RWPE1 (cell line): ENCODE measurements at regions not wholly inside any gene's neighbourhood (a gene's known extent, or its start where the extent isn't known, plus 50 kb on each side); places are given as distances from the start of the nearest gene placed in this dataset.

Experiments used
- CTCF ChIA-PET: fragments of 350-600 bp; sonication (Branson Sonifier 250); formaldehyde crosslinking; extraction: SDS; loops from one replicate; lab custom pipeline; 2021; lab: Yijun Ruan, JAX
- POLR2A ChIA-PET: fragments of 400-600 bp; formaldehyde crosslinking; extraction: SDS; loops from one replicate; lab custom pipeline; 2020; ENCODE audit warnings: antibody characterized with exemption; ENCODE audit not compliant: low non-redundant PET; lab: Yijun Ruan, JAX
- DNase-seq: peaks from one replicate; pipeline ENCODE4 v3.0.0; 2012; ENCODE audit warnings: low spot score
- H3K27ac ChIP-seq: fragments of 450-650 bp; 2 replicates; pipeline ENCODE4 v1.5.1; 2017
- TF ChIP-seq, protein P1 (sequence below): fragments of 450-650 bp; conservative IDR thresholded peaks from 2 replicates; pipeline ENCODE4 v1.5.1; 2017; ENCODE audit warnings: low read depth, mild to moderate bottlenecking

GRCh38 chr11:42661942-42662341 is 649.9 kb upstream of the API5 start:
- ChIA-PET CTCF (no interaction called here), POLR2A (no interaction called here)
- TF ChIP-seq, protein P1, sequence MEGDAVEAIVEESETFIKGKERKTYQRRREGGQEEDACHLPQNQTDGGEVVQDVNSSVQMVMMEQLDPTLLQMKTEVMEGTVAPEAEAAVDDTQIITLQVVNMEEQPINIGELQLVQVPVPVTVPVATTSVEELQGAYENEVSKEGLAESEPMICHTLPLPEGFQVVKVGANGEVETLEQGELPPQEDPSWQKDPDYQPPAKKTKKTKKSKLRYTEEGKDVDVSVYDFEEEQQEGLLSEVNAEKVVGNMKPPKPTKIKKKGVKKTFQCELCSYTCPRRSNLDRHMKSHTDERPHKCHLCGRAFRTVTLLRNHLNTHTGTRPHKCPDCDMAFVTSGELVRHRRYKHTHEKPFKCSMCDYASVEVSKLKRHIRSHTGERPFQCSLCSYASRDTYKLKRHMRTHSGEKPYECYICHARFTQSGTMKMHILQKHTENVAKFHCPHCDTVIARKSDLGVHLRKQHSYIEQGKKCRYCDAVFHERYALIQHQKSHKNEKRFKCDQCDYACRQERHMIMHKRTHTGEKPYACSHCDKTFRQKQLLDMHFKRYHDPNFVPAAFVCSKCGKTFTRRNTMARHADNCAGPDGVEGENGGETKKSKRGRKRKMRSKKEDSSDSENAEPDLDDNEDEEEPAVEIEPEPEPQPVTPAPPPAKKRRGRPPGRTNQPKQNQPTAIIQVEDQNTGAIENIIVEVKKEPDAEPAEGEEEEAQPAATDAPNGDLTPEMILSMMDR: no peak
- no peak overlapping the region for H3K27ac ChIP-seq
- DNase-seq: no peak

DNA sequence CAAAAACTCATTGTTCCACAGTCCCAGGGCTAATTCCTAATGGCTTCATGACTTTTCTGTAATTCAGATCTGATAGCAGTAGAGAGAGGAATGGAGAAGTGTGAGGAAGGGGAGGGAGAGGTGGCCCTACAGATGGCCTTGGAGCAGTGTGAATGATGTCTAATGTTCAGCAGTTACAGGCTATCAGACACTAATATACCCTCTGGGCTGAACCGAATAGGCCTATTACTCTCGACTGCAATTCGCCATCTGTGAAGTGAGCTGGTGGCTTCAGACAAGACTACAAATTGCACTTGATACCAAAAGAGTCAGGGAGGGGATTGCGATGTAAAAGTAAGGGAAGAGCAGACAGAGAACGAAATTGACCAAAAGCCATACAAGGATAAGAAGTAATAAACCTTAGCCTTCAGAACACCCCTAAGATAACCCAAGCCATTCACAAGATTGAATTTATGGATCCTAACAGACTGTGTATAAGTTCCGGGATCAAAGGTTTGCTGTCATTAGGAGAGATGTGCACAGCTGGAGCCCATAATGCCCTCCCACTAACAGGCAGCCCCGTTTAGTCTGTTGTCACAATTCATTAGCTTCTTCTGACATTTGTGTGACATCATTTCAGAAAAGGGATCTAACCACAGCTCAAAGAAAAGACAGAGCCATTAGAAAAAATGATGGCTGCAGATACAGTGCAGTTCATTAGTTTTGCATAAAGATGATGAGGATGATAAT is 642.4 kb upstream of the API5 start:
- no peak for DNase-seq
- no peak overlapping the region for H3K27ac ChIP-seq
- ChIA-PET POLR2A (no interaction called here), CTCF (interaction anchor here (0.5 kb wide), 1 partner anchor 51 kb away, joined by 4 read pairs; no protein-coding TSS in a partner anchor)
- TF ChIP-seq, protein P1: no peak

DNA sequence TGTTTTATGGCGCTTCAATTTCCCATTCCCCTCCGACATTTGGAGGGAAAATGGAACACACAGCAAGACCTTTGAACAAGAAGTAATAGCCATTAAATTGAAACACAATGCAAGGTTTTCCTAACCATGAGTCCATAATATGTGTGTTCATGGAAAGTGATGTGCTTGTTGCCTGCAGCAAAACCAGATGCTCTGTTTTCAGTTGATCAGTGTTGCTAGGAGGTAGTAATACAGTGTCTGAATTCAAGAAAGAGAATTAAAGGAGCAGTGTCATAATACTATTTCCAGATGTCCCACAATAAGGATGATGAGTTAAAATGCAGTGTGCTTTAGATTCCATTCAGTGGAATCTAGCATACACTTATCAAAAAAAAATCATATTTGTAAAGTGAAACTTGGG is 637.4 kb upstream of the API5 start:
- ChIA-PET POLR2A (no interaction called here), CTCF (no interaction called here)
- no peak overlapping the region for H3K27ac ChIP-seq
- no peak for DNase-seq
- TF ChIP-seq, protein P1: no peak

GRCh38 chr11:42707541-42707940 is 604.3 kb upstream of the API5 start:
- ChIA-PET POLR2A (no interaction called here), CTCF (no interaction called here)
- no peak for DNase-seq

GRCh38 chr11:42709216-42709615 is 602.6 kb upstream of the API5 start:
- TF ChIP-seq, protein P1: no peak
- ChIA-PET CTCF (no interaction called here), POLR2A (no interaction called here)
- H3K27ac ChIP-seq: no peak overlapping the region
- DNase-seq: no peak

More at GRCh38 chr11:42707541-42707940, 604.3 kb upstream of the API5 start:
- no peak overlapping the region for H3K27ac ChIP-seq
- TF ChIP-seq, protein P1: no peak

- TF ChIP-seq, protein P1: no peak
- DNase-seq: no peak
- no peak overlapping the region for H3K27ac ChIP-seq
- ChIA-PET CTCF (no interaction called here), POLR2A (no interaction called here)
These were observed 598.5 kb upstream of the API5 start for GRCh38 chr11:42713279-42713678.
